Gastrocnemius medialis (tissue), 4 donors: ENCODE measurements at regions not wholly inside any gene's neighbourhood (a gene's known extent, or its start where the extent isn't known, plus 50 kb on each side); places are given as distances from the start of the nearest gene placed in this dataset.

Source experiments
- ATAC-seq, 2 donors: fragments of 150-250 bp; one replicate each; pipeline ENCODE4 v1.9.1; 2016
- DNase-seq, 2 donors: peaks; one replicate each; pipeline ENCODE4 v3.0.0-alpha.2; 2019
- H3K27ac ChIP-seq, 4 donors: fragments of 200-600 bp; sonication (generic); 1 replicate in 1 of 4; 2 replicates in 3 of 4; pipeline ENCODE4 v1.5.1; 2016 to 2018; ENCODE audit warnings: mild to moderate bottlenecking in 2 of 4, moderate library complexity in 1 of 4
- H3K27me3 ChIP-seq, 3 donors: fragments of 200-600 bp; sonication (generic) in 2 of 3; 1 replicate in 1 of 3; 2 replicates in 2 of 3; pipeline versions ENCODE4 v1.5.1 to v1.6.0; 2016 to 2019; ENCODE audit warnings: mild to moderate bottlenecking in 1 of 3, moderate library complexity in 1 of 3
- H3K36me3 ChIP-seq, 2 donors: fragments of 200-600 bp; sonication (generic) in 1 of 2; one replicate each; pipeline ENCODE4 v1.5.1; 2017 to 2018
- H3K4me1 ChIP-seq, 2 donors: fragments of 200-600 bp; sonication (generic) in 1 of 2; one replicate each; pipeline ENCODE4 v1.5.1; 2016 to 2017; ENCODE audit warnings: mild to moderate bottlenecking in 2 of 2
- H3K4me3 ChIP-seq, 4 donors: fragments of 200-600 bp; sonication (generic) in 3 of 4; 1 replicate in 1 of 4; 2 replicates in 3 of 4; pipeline ENCODE4 v1.5.1; 2016 to 2019; ENCODE audit warnings: mild to moderate bottlenecking in 2 of 4
- H3K9me3 ChIP-seq, 3 donors: fragments of 200-600 bp; sonication (generic) in 2 of 3; 1 replicate in 1 of 3; 2 replicates in 2 of 3; pipeline ENCODE4 v1.5.1; 2016 to 2019
- CTCF ChIP-seq, 5 experiments: fragments of 450-650 bp in 3 of 5; fragments of 200-600 bp in 2 of 5; sonication (generic) in 2 of 5; IDR thresholded peaks in 4 of 5; conservative IDR thresholded peaks in 1 of 5; 1 replicate in 4 of 5; 2 replicates in 1 of 5; pipeline ENCODE4 v1.5.1; 2016 to 2019; ENCODE audit warnings: antibody characterized with exemption in 5 of 5, mild to moderate bottlenecking in 3 of 5, moderate library complexity in 3 of 5
- POLR2A ChIP-seq, 2 donors: fragments of 450-650 bp; IDR thresholded peaks; one replicate each; pipeline ENCODE4 v1.6.1; 2017; ENCODE audit warnings: antibody characterized with exemption in 2 of 2, mild to moderate bottlenecking in 2 of 2, moderate library complexity in 2 of 2
- in situ Hi-C, 4 donors: fragments of 200-750 bp; cut with MboI; loops; one replicate each; pipeline versions ENCODE4 v1.15.0 to v1.8.0; 2017; ENCODE audit warnings: low sequenced_read_pairs in 4 of 4
- intact Hi-C: fragments of 100-400 bp; cut with DNase I; formaldehyde crosslinking; loops from one replicate; pipeline ENCODE4 v1.15.1; 2023; ENCODE audit warnings: low total_unique reads

- H3K4me3 ChIP-seq: no peak overlapping the region
- no peak for TF ChIP-seq POLR2A (IDR thresholded peaks at IDR 0.05)
- no peak for TF ChIP-seq CTCF (IDR thresholded peaks at IDR 0.05 in 4 of 5, conservative IDR thresholded peaks at IDR 0.05 in 1 of 5)
- H3K4me1 ChIP-seq: no peaks in the 10 kb centered on the region
- intact Hi-C loops: no loop called here
- no peak overlapping the region for H3K27ac ChIP-seq
- in situ Hi-C loops: no loop called here
- no peaks in the 10 kb centered on the region for H3K36me3 ChIP-seq
- H3K27me3 ChIP-seq: no peaks in the 10 kb centered on the region
- DNase-seq (no peak), ATAC-seq (no peak)
- H3K9me3 ChIP-seq: no peaks in the 10 kb centered on the region
Observed at GRCh38 chr16:66223176-66223780, 143.2 kb upstream of the CDH5 start.

GRCh38 chr16:66222756-66223155, 143.7 kb upstream of the CDH5 start:
- Histone ChIP-seq H3K9me3 (no peaks in the 10 kb centered on the region), H3K4me3 (no peak overlapping the region), H3K36me3 (no peaks in the 10 kb centered on the region), H3K27me3 (no peaks in the 10 kb centered on the region), H3K27ac (no peak overlapping the region), H3K4me1 (no peaks in the 10 kb centered on the region)
- intact Hi-C loops: no loop called here
- ATAC-seq: no peak
- TF ChIP-seq CTCF (IDR thresholded peaks at IDR 0.05 in 4 of 5, conservative IDR thresholded peaks at IDR 0.05 in 1 of 5): no peak
- no peak for DNase-seq
- in situ Hi-C loops: no loop called here

- in situ Hi-C loops: no loop called here
- no peak overlapping the region for H3K4me3 ChIP-seq
- no peak for DNase-seq
- no peak for TF ChIP-seq POLR2A (IDR thresholded peaks at IDR 0.05)
- TF ChIP-seq CTCF (IDR thresholded peaks at IDR 0.05 in 4 of 5, conservative IDR thresholded peaks at IDR 0.05 in 1 of 5): no peak
- H3K4me1 ChIP-seq: no peaks in the 10 kb centered on the region
- intact Hi-C loops: no loop called here
- H3K36me3 ChIP-seq: no peaks in the 10 kb centered on the region
- H3K27me3 ChIP-seq: no peaks in the 10 kb centered on the region
- ATAC-seq: no peak
- H3K9me3 ChIP-seq: no peaks in the 10 kb centered on the region
- H3K27ac ChIP-seq: no peak overlapping the region
Observed at GRCh38 chr16:66220702-66221101, 145.8 kb upstream of the CDH5 start.

GRCh38 chr16:66219491-66219890, 147.0 kb upstream of the CDH5 start:
- no peak for ATAC-seq
- Histone ChIP-seq H3K27me3 (no peaks in the 10 kb centered on the region), H3K9me3 (no peaks in the 10 kb centered on the region), H3K4me1 (no peaks in the 10 kb centered on the region), H3K4me3 (no peak overlapping the region), H3K36me3 (no peaks in the 10 kb centered on the region), H3K27ac (no peak overlapping the region)
- no peak for DNase-seq
- intact Hi-C loops: no loop called here
- TF ChIP-seq CTCF (IDR thresholded peaks at IDR 0.05 in 4 of 5, conservative IDR thresholded peaks at IDR 0.05 in 1 of 5) (no peak), POLR2A (IDR thresholded peaks at IDR 0.05) (no peak)
- in situ Hi-C loops: no loop called here

GRCh38 chr16:66212428-66212827, 154.1 kb upstream of the CDH5 start:
- H3K9me3 ChIP-seq: no peaks in the 10 kb centered on the region
- intact Hi-C loops (no loop called here), in situ Hi-C loops (no loop called here)
- TF ChIP-seq CTCF (IDR thresholded peaks at IDR 0.05 in 4 of 5, conservative IDR thresholded peaks at IDR 0.05 in 1 of 5) (no peak), POLR2A (IDR thresholded peaks at IDR 0.05) (no peak)
- H3K4me3 ChIP-seq: no peak overlapping the region
- ATAC-seq (no peak), DNase-seq (no peak)
- H3K4me1 ChIP-seq: no peaks in the 10 kb centered on the region
- H3K27ac ChIP-seq: no peak overlapping the region
- H3K36me3 ChIP-seq: no peaks in the 10 kb centered on the region
- H3K27me3 ChIP-seq: no peaks in the 10 kb centered on the region
